Hindlimb muscle (tissue), 1 donor: ENCODE measurements at regions not wholly inside any gene's neighbourhood (a gene's known extent, or its start where the extent isn't known, plus 50 kb on each side); places are given as distances from the start of the nearest gene placed in this dataset.

Experiments used
- DNase-seq: peaks from one replicate; pipeline ENCODE4 v3.0.0-alpha.2; 2013

- no peak for DNase-seq
Observed at GRCh38 chr1:232476538-232476950, 153.4 kb downstream of the SIPA1L2 start.

GRCh38 chr1:232474826-232475225 is 155.1 kb downstream of the SIPA1L2 start:
- no peak for DNase-seq

GRCh38 chr1:232473900-232474299 is 156.0 kb downstream of the SIPA1L2 start:
- no peak for DNase-seq

GRCh38 chr1:232473324-232473723 is 156.6 kb downstream of the SIPA1L2 start:
- DNase-seq, result no peak

GRCh38 chr1:232472485-232473041 is 157.4 kb downstream of the SIPA1L2 start:
- peak; percentile 31 for DNase-seq

- DNase-seq, result no peak
Observed at GRCh38 chr1:232471250-232471649, 158.7 kb downstream of the SIPA1L2 start.

- DNase-seq, result no peak
Observed at GRCh38 chr1:232470711-232471110, 159.2 kb downstream of the SIPA1L2 start.

GRCh38 chr1:232468249-232468648 is 161.7 kb downstream of the SIPA1L2 start:
- DNase-seq, result no peak

- DNase-seq, result no peak
Observed at GRCh38 chr1:232467073-232467760, 162.7 kb downstream of the SIPA1L2 start.

- no peak for DNase-seq
Observed at GRCh38 chr1:232464325-232464724, 165.6 kb downstream of the SIPA1L2 start.

GRCh38 chr1:232463225-232463624 is 166.7 kb downstream of the SIPA1L2 start:
- DNase-seq, result no peak

- no peak for DNase-seq
Observed at GRCh38 chr1:232462213-232462612, 167.7 kb downstream of the SIPA1L2 start.

GRCh38 chr1:232459826-232460225 is 170.1 kb downstream of the SIPA1L2 start:
- no peak for DNase-seq

- DNase-seq, result no peak
Observed at GRCh38 chr1:232459087-232459486, 170.8 kb downstream of the SIPA1L2 start.

GRCh38 chr1:232457595-232457994 is 172.3 kb downstream of the SIPA1L2 start:
- no peak for DNase-seq

- DNase-seq, result no peak
Observed at GRCh38 chr1:232456714-232457113, 173.2 kb downstream of the SIPA1L2 start.

GRCh38 chr1:232454227-232454886 is 175.6 kb downstream of the SIPA1L2 start:
- DNase-seq, result no peak

- no peak for DNase-seq
Observed at GRCh38 chr1:232452736-232453440, 177.0 kb downstream of the SIPA1L2 start.

GRCh38 chr1:232452117-232452516 is 177.8 kb downstream of the SIPA1L2 start:
- no peak for DNase-seq

GRCh38 chr1:232451506-232451905 is 178.4 kb downstream of the SIPA1L2 start:
- no peak for DNase-seq

- DNase-seq, result no peak
Observed at GRCh38 chr1:232450615-232451014, 179.3 kb downstream of the SIPA1L2 start.

- no peak for DNase-seq
Observed at GRCh38 chr1:232447125-232447524, 182.8 kb downstream of the SIPA1L2 start.

- DNase-seq, result no peak
Observed at GRCh38 chr1:232445361-232446106, 184.4 kb downstream of the SIPA1L2 start.
